Omental fat pad (tissue), 3 donors: ENCODE measurements at regions not wholly inside any gene's neighbourhood (a gene's known extent, or its start where the extent isn't known, plus 50 kb on each side); places are given as distances from the start of the nearest gene placed in this dataset.

Source experiments
- ATAC-seq: fragments of 150-250 bp; one replicate; pipeline ENCODE4 v1.9.1; 2016; ENCODE audit warnings: mild to moderate bottlenecking, moderate library complexity; ENCODE audit not compliant: low FRiP score
- DNase-seq: peaks from one replicate; pipeline ENCODE4 v3.0.0-alpha.2; 2019; ENCODE audit warnings: low spot score
- CTCF ChIP-seq, 3 donors: fragments of 450-650 bp; IDR thresholded peaks; one replicate each; pipeline ENCODE4 v1.5.1; 2016 to 2017; ENCODE audit warnings: antibody characterized with exemption in 3 of 3, mild to moderate bottlenecking in 3 of 3, moderate library complexity in 2 of 3

GRCh38 chr11:37087650-37088572 lies 489.9 kb upstream of the RAG2 start:
- ATAC-seq, result no peak
- TF ChIP-seq CTCF (IDR thresholded peaks at IDR 0.05), result no peak
- DNase-seq, result no peak

DNA sequence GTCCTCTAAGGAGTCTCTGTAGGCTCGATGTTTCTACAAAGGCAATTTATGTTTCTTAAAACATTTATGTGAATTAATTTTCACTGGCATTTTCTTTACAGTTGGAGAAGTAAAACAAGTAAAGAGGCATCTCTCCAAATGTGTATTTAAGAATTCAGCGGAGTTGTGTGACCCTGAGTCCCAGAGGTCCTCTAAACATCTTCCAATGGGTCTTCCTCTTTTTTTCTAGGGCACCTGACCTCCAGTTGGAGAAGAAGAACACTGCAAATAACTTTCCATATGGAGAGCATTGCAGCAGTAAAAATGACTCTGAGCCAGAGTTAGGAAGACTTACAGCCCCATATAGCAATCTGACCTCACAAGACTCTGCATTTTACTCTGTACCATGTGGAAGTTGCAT lies 480.5 kb upstream of the RAG2 start:
- TF ChIP-seq CTCF (IDR thresholded peaks at IDR 0.05), result no peak

GRCh38 chr11:37076866-37077265 lies 478.8 kb upstream of the RAG2 start:
- ATAC-seq, result no peak
- no peak for DNase-seq
- TF ChIP-seq CTCF (IDR thresholded peaks at IDR 0.05), result no peak

More for the DNA sequence above, 480.5 kb upstream of the RAG2 start:
- ATAC-seq (no peak), DNase-seq (no peak)

GRCh38 chr11:37072538-37073055 lies 474.6 kb upstream of the RAG2 start:
- no peak for ATAC-seq
- no peak for DNase-seq

GRCh38 chr11:37050311-37050710 lies 452.3 kb upstream of the RAG2 start:
- ATAC-seq (no peak), DNase-seq (no peak)
- TF ChIP-seq CTCF (IDR thresholded peaks at IDR 0.05), result no peak

More at GRCh38 chr11:37072538-37073055, 474.6 kb upstream of the RAG2 start:
- TF ChIP-seq CTCF (IDR thresholded peaks at IDR 0.05), result no peak

DNA sequence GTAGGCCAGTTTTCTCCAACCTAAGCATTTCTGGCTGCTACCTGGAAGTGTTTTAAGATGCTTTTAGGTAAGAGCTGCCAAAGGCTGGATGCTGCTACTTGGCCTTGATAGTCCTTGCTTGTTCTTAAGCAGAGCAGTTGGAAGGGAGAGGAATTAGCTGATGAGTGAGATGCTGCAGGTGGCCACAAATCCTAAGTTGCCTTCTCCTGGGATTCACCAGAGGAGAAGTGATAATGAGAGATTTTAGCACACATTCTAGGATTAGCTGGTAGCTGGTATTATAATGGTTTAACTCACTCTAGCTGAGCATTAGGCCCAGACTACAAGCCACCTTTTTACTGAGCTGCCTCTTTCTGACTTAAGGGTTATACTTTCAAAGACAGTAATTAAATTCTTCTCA lies 442.9 kb upstream of the RAG2 start:
- DNase-seq (no peak), ATAC-seq (no peak)
- TF ChIP-seq CTCF (IDR thresholded peaks at IDR 0.05), result no peak

DNA sequence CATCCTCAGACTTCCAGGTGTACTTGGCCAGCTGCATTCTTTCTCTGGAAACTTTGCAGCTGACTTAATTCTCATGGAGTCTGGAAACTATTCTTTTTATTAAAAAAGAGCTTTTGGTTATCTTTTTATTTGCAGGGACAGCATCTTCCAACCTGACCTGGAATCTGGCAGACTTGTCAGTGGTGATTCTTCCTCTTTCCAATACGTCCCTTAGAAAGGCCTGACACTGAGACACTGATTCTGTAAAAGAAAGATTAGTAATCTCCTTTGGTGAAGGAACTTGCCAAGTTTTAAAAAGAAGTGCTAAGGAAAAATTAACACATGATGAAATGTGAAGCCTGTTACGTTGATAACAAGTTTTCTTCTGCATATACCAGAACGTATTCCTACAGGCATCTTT lies 440.9 kb upstream of the RAG2 start:
- TF ChIP-seq CTCF (IDR thresholded peaks at IDR 0.05), result no peak
- no peak for ATAC-seq
- no peak for DNase-seq
